CD4-positive, alpha-beta T cell (primary cell): ENCODE measurements at regions not wholly inside any gene's neighbourhood (a gene's known extent, or its start where the extent isn't known, plus 50 kb on each side); places are given as distances from the start of the nearest gene placed in this dataset.
"Not testable (repeated sequence)": the region's sequence is repeated elsewhere in the genome, so short reads cannot be mapped to it uniquely, and the experiment has no call there.

Experiments used
- ATAC-seq: fragments of 200-7000 bp; cut with Tn5 transposase; one replicate; pipeline ENCODE4 v1.10.0; 2022; ENCODE audit warnings: mild to moderate bottlenecking; ENCODE audit not compliant: poor library complexity
- CTCF ChIA-PET: fragments of 350-600 bp; sonication (Branson Sonifier 250); formaldehyde crosslinking; loops from one replicate; lab custom pipeline; 2021; ENCODE audit warnings: antibody characterized with exemption, inconsistent platforms; lab: Charles Lee
- POLR2A ChIA-PET: fragments of 350-600 bp; sonication (Branson Sonifier 250); formaldehyde crosslinking; loops from one replicate; lab custom pipeline; 2021; ENCODE audit warnings: antibody characterized with exemption, inconsistent platforms; lab: Charles Lee
- DNase-seq, 14 experiments: peaks; one replicate each; pipeline ENCODE4 v3.0.0-alpha.2; 2013 to 2020; ENCODE audit warnings: mixed read lengths in 2 of 14
- H3K27ac ChIP-seq, 2 donors: one replicate each; pipeline versions ENCODE4 v1.5.1 to v1.7.0; 2013; ENCODE audit warnings: low read length in 2 of 2, low read depth in 1 of 2, mild to moderate bottlenecking in 1 of 2
- H3K27me3 ChIP-seq, 2 experiments: 1 replicate in 1 of 2; 2 replicates in 1 of 2; pipeline versions ENCODE4 v1.6.1 to v1.7.0; 2013; ENCODE audit warnings: low read length in 2 of 2, control low read depth in 1 of 2, mild to moderate bottlenecking in 1 of 2, moderate library complexity in 1 of 2; ENCODE audit not compliant: insufficient read depth in 2 of 2, control insufficient read depth in 1 of 2
- H3K36me3 ChIP-seq: one replicate; pipeline ENCODE4 v1.6.1; 2013; ENCODE audit warnings: low read length, control low read depth; ENCODE audit not compliant: insufficient read depth
- H3K4me1 ChIP-seq: one replicate; pipeline ENCODE4 v1.6.1; 2013; ENCODE audit warnings: low read length, control low read depth; ENCODE audit not compliant: insufficient read depth
- H3K4me3 ChIP-seq: one replicate; pipeline ENCODE4 v1.5.1; 2013; ENCODE audit warnings: mild to moderate bottlenecking, low read length, moderate library complexity
- H3K9me3 ChIP-seq, 2 experiments: 1 replicate in 1 of 2; 2 replicates in 1 of 2; pipeline versions ENCODE4 v1.6.1 to v1.7.0; 2013; ENCODE audit warnings: low read length in 2 of 2, mild to moderate bottlenecking in 2 of 2, control low read depth in 1 of 2, moderate library complexity in 1 of 2; ENCODE audit not compliant: control insufficient read depth in 1 of 2, insufficient read depth in 1 of 2
- H3K27ac Mint-ChIP-seq: one replicate; pipeline ENCODE4 v1.8.0; 2020; ENCODE audit warnings: mixed read lengths
- H3K27me3 Mint-ChIP-seq: one replicate; pipeline ENCODE4 v1.8.0; 2021; ENCODE audit warnings: mixed read lengths
- H3K36me3 Mint-ChIP-seq: one replicate; pipeline ENCODE4 v1.8.0; 2021; ENCODE audit warnings: low read depth, mixed read lengths
- H3K4me1 Mint-ChIP-seq: one replicate; pipeline ENCODE4 v1.8.0; 2021; ENCODE audit warnings: low read depth, mixed read lengths
- H3K4me3 Mint-ChIP-seq: one replicate; pipeline ENCODE4 v1.8.0; 2020; ENCODE audit warnings: mild to moderate bottlenecking, mixed read lengths
- H3K9me3 Mint-ChIP-seq: one replicate; pipeline ENCODE4 v1.8.0; 2020; ENCODE audit warnings: mixed read lengths
- CTCF ChIP-seq: fragments of 200-600 bp; IDR thresholded peaks from one replicate; pipeline ENCODE4 v1.8.0; 2022; ENCODE audit warnings: antibody characterized with exemption, mild to moderate bottlenecking
- intact Hi-C, 2 experiments: fragments of 100-400 bp; cut with DNase I in 1 of 2; cut with micrococcal nuclease in 1 of 2; formaldehyde crosslinking; loops; one replicate each; pipeline versions ENCODE4 v1.15.1 to v1.9.0; 2023 to 2025; cut with DNase I, micrococcal nuclease

- H3K36me3 ChIP-seq = no peaks in the 10 kb centered on the region
- no peaks in the 10 kb centered on the region for H3K27me3 Mint-ChIP-seq
- no peak overlapping the region for H3K27ac Mint-ChIP-seq
- POLR2A ChIA-PET = no interaction called here
- H3K36me3 Mint-ChIP-seq = no peaks in the 10 kb centered on the region
- H3K4me1 Mint-ChIP-seq = no peaks in the 10 kb centered on the region
- H3K27me3 ChIP-seq = no peaks in the 10 kb centered on the region
- no peaks in the 10 kb centered on the region for H3K4me1 ChIP-seq
- no peak overlapping the region for H3K4me3 Mint-ChIP-seq
- no peaks in the 10 kb centered on the region for H3K9me3 ChIP-seq
- ATAC-seq (no peak), DNase-seq (no peak)
- TF ChIP-seq CTCF = no peak
- CTCF ChIA-PET = no interaction called here
- intact Hi-C loops = loop anchor here in 1 of 2 experiments (5.0 kb wide), 1 partner anchor 199 kb away; no protein-coding TSS in a partner anchor
- no peak overlapping the region for H3K27ac ChIP-seq
- H3K9me3 Mint-ChIP-seq = no peaks in the 10 kb centered on the region
- no peak overlapping the region for H3K4me3 ChIP-seq
Observed at GRCh38 chr16:29311461-29312344, 94.8 kb downstream of the NPIPB11 start.

- Histone ChIP-seq H3K27ac (no peak overlapping the region), H3K36me3 (no peaks in the 10 kb centered on the region), H3K9me3 (no peaks in the 10 kb centered on the region), H3K4me1 (no peaks in the 10 kb centered on the region), H3K27me3 (no peaks in the 10 kb centered on the region), H3K4me3 (no peak overlapping the region)
- ChIA-PET CTCF (no interaction called here), POLR2A (no interaction called here)
- ATAC-seq = no peak
- Mint-ChIP-seq H3K27me3 (no peaks in the 10 kb centered on the region), H3K36me3 (no peaks in the 10 kb centered on the region), H3K27ac (no peak overlapping the region), H3K4me1 (no peaks in the 10 kb centered on the region), H3K4me3 (no peak overlapping the region), H3K9me3 (no peaks in the 10 kb centered on the region)
- intact Hi-C loops = loop anchor here in 1 of 2 experiments (5.0 kb wide), 1 partner anchor 199 kb away; no protein-coding TSS in a partner anchor
- no peak for DNase-seq
- TF ChIP-seq CTCF = no peak
Observed at GRCh38 chr16:29310852-29311314, 95.6 kb downstream of the NPIPB11 start.

GRCh38 chr16:29310243-29310642 is 96.3 kb downstream of the NPIPB11 start:
- not testable (repeated sequence) for H3K4me3 Mint-ChIP-seq, H3K27ac Mint-ChIP-seq
- intact Hi-C loops = loop anchor here in 1 of 2 experiments (5.0 kb wide), 1 partner anchor 198 kb away; no protein-coding TSS in a partner anchor

GRCh38 chr16:29309601-29310000 is 96.9 kb downstream of the NPIPB11 start:
- DNase-seq, H3K27ac Mint-ChIP-seq, H3K36me3 ChIP-seq, H3K36me3 Mint-ChIP-seq, H3K27ac ChIP-seq, CTCF ChIA-PET, H3K4me3 ChIP-seq, H3K27me3 Mint-ChIP-seq, H3K4me3 Mint-ChIP-seq, H3K4me1 ChIP-seq, ATAC-seq, intact Hi-C loops, POLR2A ChIA-PET, H3K9me3 ChIP-seq, H3K4me1 Mint-ChIP-seq, H3K27me3 ChIP-seq, H3K9me3 Mint-ChIP-seq: not testable (repeated sequence)

More at GRCh38 chr16:29310243-29310642, 96.3 kb downstream of the NPIPB11 start:
- H3K36me3 ChIP-seq, H3K4me1 ChIP-seq, H3K27me3 Mint-ChIP-seq, ATAC-seq, H3K27ac ChIP-seq, POLR2A ChIA-PET, H3K4me3 ChIP-seq, H3K4me1 Mint-ChIP-seq, H3K27me3 ChIP-seq, CTCF ChIA-PET, H3K9me3 ChIP-seq, H3K9me3 Mint-ChIP-seq, H3K36me3 Mint-ChIP-seq, DNase-seq: not testable (repeated sequence)
